ENCODE measurements at regions not wholly inside any gene's neighbourhood (a gene's known extent, or its start where the extent isn't known, plus 50 kb on each side); places are given as distances from the start of the nearest gene placed in this dataset.

DNA sequence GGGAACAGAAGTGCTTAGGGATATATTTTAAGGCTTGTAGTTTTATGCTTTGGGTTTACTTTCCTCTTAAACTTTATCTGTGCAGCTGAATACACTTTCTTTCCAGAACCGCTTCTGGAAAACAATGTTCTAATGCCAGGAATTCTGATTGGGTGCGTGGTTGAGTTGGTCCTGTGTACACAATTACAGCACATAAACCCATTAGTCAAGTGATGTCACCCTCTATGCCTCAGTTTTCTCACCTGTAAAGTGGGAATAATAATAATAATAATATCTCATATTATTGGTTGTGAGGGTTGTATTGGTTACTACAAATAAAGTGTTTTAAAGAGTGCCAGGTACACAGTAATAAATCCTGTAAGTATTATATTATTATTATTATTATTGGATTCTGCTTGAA is 129.2 kb downstream of the MID1IP1 start:
- in situ Hi-C loops (cut with MboI) (no loop called here), intact Hi-C loops (cut with micrococcal nuclease) (no loop called here)
- Histone ChIP-seq H3K9me1 (ENCODE audit: control insufficient read depth, insufficient read depth, low read length) (no peaks in the 10 kb centered on the region), H3K4me3 (no peak overlapping the region), H3K9ac (ENCODE audit: insufficient read depth in 1 of 2, low read depth in 2 of 2, low read length in 2 of 2) (no peak overlapping the region), H3K79me2 (ENCODE audit: control insufficient read depth, insufficient read depth, low read length) (no peaks in the 10 kb centered on the region), H3K36me3 (ENCODE audit: control insufficient read depth, insufficient read depth, low read length) (no peaks in the 10 kb centered on the region), H4K20me1 (replicated peaks; ENCODE audit: control insufficient read depth, insufficient read depth, low read length) (no peaks in the 10 kb centered on the region), H2AFZ (ENCODE audit: low read depth, low read length) (peak overlapping the region; percentile 79; the same call in 1 of the 2 replicates), H3K27ac (ENCODE audit: extremely low read depth, low read depth, low read length) (no peak overlapping the region), H3K4me1 (replicated peaks in 1 of 2; ENCODE audit: control insufficient read depth in 2 of 2, insufficient read depth in 2 of 2, low read length in 2 of 2) (peaks cover 0 to 6% of the 10 kb centered on the region in 2 experiments; a peak in 2 of 5 replicates), H3K9me3 (replicated peaks; ENCODE audit: control insufficient read depth, insufficient read depth, low read depth, low read length) (no peaks in the 10 kb centered on the region), H3K4me2 (ENCODE audit: insufficient read depth, low read length) (no peak overlapping the region), H3K27me3 (ENCODE audit: control insufficient read depth in 2 of 2, insufficient read depth in 2 of 2, low read length in 2 of 2) (no peaks in the 10 kb centered on the region)
- ATAC-seq: no peak
- no TSS peak for BruUV-seq (replicated peaks)
- ChIA-PET CTCF (ENCODE audit: low intra/inter-chr PET ratio) (no interaction called here), POLR2A (no interaction called here)
- DNase-seq (ENCODE audit: extremely low read depth in 1 of 4, low spot score in 3 of 4): no peak
- 47% methylated on average over 2 of the region's 2 CpGs for WGBS (ENCODE audit: insufficient coverage, low coverage, missing lambda C conversion rate)
- FAIRE-seq: no peak
- peak; percentile 63 for TF ChIP-seq BCOR (IDR thresholded peaks at IDR 0.05)
- no peak for TF ChIP-seq TBP (optimal IDR thresholded peaks at IDR 0.05; ENCODE audit: low read depth, low read length)
- TF ChIP-seq RBM25 (IDR thresholded peaks at IDR 0.05; ENCODE audit: low read depth, low read length, severe bottlenecking): peak; percentile 41

GRCh38 chrX:38935561-38935960 is 134.3 kb downstream of the MID1IP1 start:
- Histone ChIP-seq H3K36me3 (ENCODE audit: control insufficient read depth, insufficient read depth, low read length) (no peaks in the 10 kb centered on the region), H2AFZ (ENCODE audit: low read depth, low read length) (no peak overlapping the region), H3K79me2 (ENCODE audit: control insufficient read depth, insufficient read depth, low read length) (no peaks in the 10 kb centered on the region), H3K9me1 (ENCODE audit: control insufficient read depth, insufficient read depth, low read length) (no peaks in the 10 kb centered on the region), H3K27me3 (ENCODE audit: control insufficient read depth in 2 of 2, insufficient read depth in 2 of 2, low read length in 2 of 2) (no peaks in the 10 kb centered on the region), H3K4me2 (ENCODE audit: insufficient read depth, low read length) (no peak overlapping the region), H4K20me1 (replicated peaks; ENCODE audit: control insufficient read depth, insufficient read depth, low read length) (no peaks in the 10 kb centered on the region), H3K9ac (ENCODE audit: insufficient read depth in 1 of 2, low read depth in 2 of 2, low read length in 2 of 2) (no peak overlapping the region), H3K4me1 (replicated peaks in 1 of 2; ENCODE audit: control insufficient read depth in 2 of 2, insufficient read depth in 2 of 2, low read length in 2 of 2) (no peaks in the 10 kb centered on the region), H3K9me3 (replicated peaks; ENCODE audit: control insufficient read depth, insufficient read depth, low read depth, low read length) (no peaks in the 10 kb centered on the region), H3K4me3 (no peak overlapping the region), H3K27ac (ENCODE audit: extremely low read depth, low read depth, low read length) (no peak overlapping the region)
- ChIA-PET POLR2A (no interaction called here), CTCF (ENCODE audit: low intra/inter-chr PET ratio) (no interaction called here)
- DNase-seq (ENCODE audit: extremely low read depth in 1 of 4, low spot score in 3 of 4) (no peak), FAIRE-seq (no peak), ATAC-seq (no peak)
- intact Hi-C loops (cut with micrococcal nuclease): no loop called here
- no TSS peak for BruUV-seq (replicated peaks)
- WGBS (ENCODE audit: insufficient coverage, low coverage, missing lambda C conversion rate): 2% methylated on average over 4 of the region's 4 CpGs
- in situ Hi-C loops (cut with MboI): no loop called here
- TF ChIP-seq PRMT5 (CRISPR knock-in tag; IDR thresholded peaks at IDR 0.05) (no peak), FOXA1 (IDR thresholded peaks at IDR 0.05; ENCODE audit: borderline replicate concordance) (no peak), PHTF2 (CRISPR knock-in tag; IDR thresholded peaks at IDR 0.05) (no peak), ILK (tag; IDR thresholded peaks at IDR 0.05; ENCODE audit: borderline replicate concordance, low read depth) (no peak), BDP1 (IDR thresholded peaks at IDR 0.05; ENCODE audit: insufficient read depth, insufficient read length) (no peak), ZNF785 (CRISPR knock-in tag; IDR thresholded peaks at IDR 0.05) (no peak), JUNB (CRISPR knock-in tag; conservative IDR thresholded peaks at IDR 0.05) (no peak), RBM15 (IDR thresholded peaks at IDR 0.05; ENCODE audit: insufficient read depth, low read length) (no peak)
- TF ChIP-seq, protein P1, sequence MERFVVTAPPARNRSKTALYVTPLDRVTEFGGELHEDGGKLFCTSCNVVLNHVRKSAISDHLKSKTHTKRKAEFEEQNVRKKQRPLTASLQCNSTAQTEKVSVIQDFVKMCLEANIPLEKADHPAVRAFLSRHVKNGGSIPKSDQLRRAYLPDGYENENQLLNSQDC (CRISPR knock-in tag; IDR thresholded peaks at IDR 0.05): no peak
